Bone marrow (tissue), 2 donors: ENCODE measurements at regions not wholly inside any gene's neighbourhood (a gene's known extent, or its start where the extent isn't known, plus 50 kb on each side); places are given as distances from the start of the nearest gene placed in this dataset.
A peak's percentile ranks its signal among the peaks of the same experiment; 100 is the strongest.

Experiments
- DNase-seq, 2 donors: peaks; one replicate each; lab custom pipeline; 2025; lab: John Stamatoyannopoulos, UW

- DNase-seq, result no peak
Measured at GRCh38 chr1:234760303-234760723, 150.3 kb upstream of the IRF2BP2 start.

GRCh38 chr1:234759888-234760287, 149.9 kb upstream of the IRF2BP2 start:
- no peak for DNase-seq

- DNase-seq, result no peak
Measured at GRCh38 chr1:234758851-234759250, 148.9 kb upstream of the IRF2BP2 start.

- DNase-seq, result no peak
Measured at GRCh38 chr1:234756857-234757256, 146.9 kb upstream of the IRF2BP2 start.

- DNase-seq, result no peak
Measured at GRCh38 chr1:234756066-234756774, 146.2 kb upstream of the IRF2BP2 start.

GRCh38 chr1:234755449-234755863, 145.5 kb upstream of the IRF2BP2 start:
- DNase-seq, result peak in 1 of 2 donors; percentile 50

- DNase-seq, result no peak
Measured at GRCh38 chr1:234753979-234754378, 144.0 kb upstream of the IRF2BP2 start.

GRCh38 chr1:234752927-234753326, 142.9 kb upstream of the IRF2BP2 start:
- DNase-seq, result no peak

GRCh38 chr1:234751678-234752077, 141.7 kb upstream of the IRF2BP2 start:
- DNase-seq, result no peak

- no peak for DNase-seq
Measured at GRCh38 chr1:234750922-234751627, 141.1 kb upstream of the IRF2BP2 start.

GRCh38 chr1:234748713-234749112, 138.7 kb upstream of the IRF2BP2 start:
- no peak for DNase-seq

GRCh38 chr1:234748066-234748465, 138.1 kb upstream of the IRF2BP2 start:
- DNase-seq, result no peak

- DNase-seq, result no peak
Measured at GRCh38 chr1:234746798-234747196, 136.8 kb upstream of the IRF2BP2 start.

- DNase-seq, result no peak
Measured at GRCh38 chr1:234745844-234746797, 136.1 kb upstream of the IRF2BP2 start.

GRCh38 chr1:234745276-234745675, 135.3 kb upstream of the IRF2BP2 start:
- no peak for DNase-seq

GRCh38 chr1:234743791-234744611, 134.0 kb upstream of the IRF2BP2 start:
- DNase-seq, result no peak

- no peak for DNase-seq
Measured at GRCh38 chr1:234742622-234743021, 132.6 kb upstream of the IRF2BP2 start.

- no peak for DNase-seq
Measured at GRCh38 chr1:234737967-234738314, 128.0 kb upstream of the IRF2BP2 start.

GRCh38 chr1:234735916-234736315, 125.9 kb upstream of the IRF2BP2 start:
- no peak for DNase-seq

- no peak for DNase-seq
Measured at GRCh38 chr1:234735476-234735875, 125.5 kb upstream of the IRF2BP2 start.

- DNase-seq, result no peak
Measured at GRCh38 chr1:234734869-234735268, 124.9 kb upstream of the IRF2BP2 start.

- no peak for DNase-seq
Measured at GRCh38 chr1:234734412-234734835, 124.4 kb upstream of the IRF2BP2 start.
